ENCODE measurements at regions not wholly inside any gene's neighbourhood (a gene's known extent, or its start where the extent isn't known, plus 50 kb on each side); places are given as distances from the start of the nearest gene placed in this dataset.
"Not testable (repeated sequence)": the region's sequence is repeated elsewhere in the genome, so short reads cannot be mapped to it uniquely, and the experiment has no call there.

DNA sequence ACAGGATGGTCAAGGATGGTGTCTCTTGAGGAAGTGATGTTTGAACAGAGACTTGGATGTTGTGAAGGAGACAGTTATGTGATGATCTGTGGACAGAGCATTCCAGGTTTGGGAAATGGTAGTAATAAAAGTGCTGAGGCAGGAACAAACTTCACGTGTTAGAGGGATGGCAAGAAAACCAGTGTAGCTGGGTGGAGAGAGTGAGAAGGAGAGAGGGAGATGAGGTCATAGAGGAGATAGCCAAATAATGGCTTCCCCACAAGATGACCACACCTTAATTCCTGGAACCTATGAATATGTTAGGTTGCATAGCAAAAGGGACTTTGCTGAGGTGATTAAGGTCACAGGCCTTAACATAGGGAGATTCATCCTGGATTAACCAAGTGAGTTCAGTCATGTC is 75.6 kb upstream of the GPR50 start:
- H3K9me3 ChIP-seq (replicated peaks; ENCODE audit: control insufficient read depth, insufficient read depth, low read length) = no peaks in the 10 kb centered on the region
- H3K9ac ChIP-seq (ENCODE audit: control insufficient read depth, insufficient read depth, low read length) = no peak overlapping the region
- no TSS peak for BruUV-seq (replicated peaks)
- in situ Hi-C loops (cut with MboI) = no loop called here
- H4K20me1 ChIP-seq (ENCODE audit: control insufficient read depth, insufficient read depth) = no peaks in the 10 kb centered on the region
- H3K27me3 ChIP-seq (replicated peaks in 1 of 2; ENCODE audit: control insufficient read depth in 2 of 2, insufficient read depth in 2 of 2, low read length in 1 of 2) = no peaks in the 10 kb centered on the region; a peak in 1 of 4 replicates
- CTCF ChIA-PET = no interaction called here
- ATAC-seq (no peak), DNase-seq (ENCODE audit: low read depth, low spot score) (no peak), FAIRE-seq (no peak)
- H3K4me1 ChIP-seq (ENCODE audit: control insufficient read depth, insufficient read depth, low read length) = no peaks in the 10 kb centered on the region
- H3K36me3 ChIP-seq (ENCODE audit: control insufficient read depth in 2 of 2, insufficient read depth in 2 of 2, low read length in 1 of 2) = no peaks in the 10 kb centered on the region
- POLR2A ChIA-PET = no interaction called here
- RAD21 ChIA-PET (ENCODE audit: unreplicated experiment) = no interaction called here
- H3K27ac ChIP-seq (ENCODE audit: control insufficient read depth, insufficient read depth) = no peak overlapping the region
- no peak overlapping the region for H3K4me3 ChIP-seq
- 29% methylated on average over 1 of the region's 1 CpG for WGBS (ENCODE audit: insufficient coverage, insufficient replicate concordance, low lambda C conversion rate, missing lambda C conversion rate)
- intact Hi-C loops (cut with micrococcal nuclease; ENCODE audit: unreplicated experiment) = no loop called here
- H3K79me2 ChIP-seq (ENCODE audit: control insufficient read depth, insufficient read depth, low read length) = no peaks in the 10 kb centered on the region
- SMC1A ChIA-PET (ENCODE audit: uncharacterized antibody, unreplicated experiment) = no interaction called here
- no peak overlapping the region for H2AFZ ChIP-seq (ENCODE audit: control insufficient read depth, low read depth, low read length)
- H3K4me2 ChIP-seq (ENCODE audit: control insufficient read depth, insufficient read depth) = no peak overlapping the region
- TF ChIP-seq EED (IDR thresholded peaks at IDR 0.05; ENCODE audit: low read depth) = no peak
- TF ChIP-seq RCOR1 (conservative IDR thresholded peaks at IDR 0.05; ENCODE audit: low read depth, low read length) = no peak
- TF ChIP-seq ATF7 (IDR thresholded peaks at IDR 0.05; ENCODE audit: low read depth) = no peak
- TF ChIP-seq IRF5 (IDR thresholded peaks at IDR 0.05; ENCODE audit: borderline replicate concordance) = no peak
- no peak for TF ChIP-seq MTA2 (IDR thresholded peaks at IDR 0.05; ENCODE audit: low read depth)
- TF ChIP-seq SIX5 (IDR thresholded peaks at IDR 0.05; ENCODE audit: low read depth, low read length, severe bottlenecking) = no peak
- TF ChIP-seq SREBF2 (IDR thresholded peaks at IDR 0.05; ENCODE audit: low read length) = no peak
- TF ChIP-seq YBX1 (IDR thresholded peaks at IDR 0.05) = no peak

DNA sequence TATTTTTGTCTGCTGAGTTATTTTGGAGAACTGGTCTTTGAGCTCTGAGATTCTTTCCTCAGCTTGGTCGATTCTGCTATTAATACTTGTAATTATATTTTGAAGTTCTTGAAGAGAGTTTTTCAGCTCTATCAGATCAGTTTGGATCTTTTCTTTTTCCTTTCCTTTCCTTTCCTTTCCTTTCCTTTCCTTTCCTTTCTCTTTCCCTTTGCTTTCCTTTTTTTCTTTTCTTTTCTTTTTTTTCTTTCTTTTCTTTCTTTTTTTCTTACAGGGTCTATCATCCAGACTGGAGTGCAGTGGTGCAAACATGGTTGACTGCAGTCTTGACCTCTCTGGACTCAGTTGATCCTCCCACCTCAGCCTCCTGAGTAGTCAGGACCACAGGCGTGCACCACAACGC is 63.2 kb upstream of the GPR50 start:
- H2AFZ ChIP-seq (ENCODE audit: control insufficient read depth, low read depth, low read length); H3K27me3 ChIP-seq (replicated peaks in 1 of 2; ENCODE audit: control insufficient read depth in 2 of 2, insufficient read depth in 2 of 2, low read length in 1 of 2); ATAC-seq; H3K79me2 ChIP-seq (ENCODE audit: control insufficient read depth, insufficient read depth, low read length); H4K20me1 ChIP-seq (ENCODE audit: control insufficient read depth, insufficient read depth); FAIRE-seq; in situ Hi-C loops (cut with MboI); H3K4me1 ChIP-seq (ENCODE audit: control insufficient read depth, insufficient read depth, low read length); POLR2A ChIA-PET; RAD21 ChIA-PET (ENCODE audit: unreplicated experiment); BruUV-seq (replicated peaks); CTCF ChIA-PET; H3K9ac ChIP-seq (ENCODE audit: control insufficient read depth, insufficient read depth, low read length); H3K4me2 ChIP-seq (ENCODE audit: control insufficient read depth, insufficient read depth); intact Hi-C loops (cut with micrococcal nuclease; ENCODE audit: unreplicated experiment); SMC1A ChIA-PET (ENCODE audit: uncharacterized antibody, unreplicated experiment); H3K36me3 ChIP-seq (ENCODE audit: control insufficient read depth in 2 of 2, insufficient read depth in 2 of 2, low read length in 1 of 2); DNase-seq (ENCODE audit: low read depth, low spot score); H3K27ac ChIP-seq (ENCODE audit: control insufficient read depth, insufficient read depth); H3K9me3 ChIP-seq (replicated peaks; ENCODE audit: control insufficient read depth, insufficient read depth, low read length); H3K4me3 ChIP-seq: not testable (repeated sequence)
- WGBS (ENCODE audit: insufficient coverage, insufficient replicate concordance, low lambda C conversion rate, missing lambda C conversion rate) = 34% methylated on average over 3 of the region's 3 CpGs
